KMS-11 (cell line): ENCODE measurements at regions not wholly inside any gene's neighbourhood (a gene's known extent, or its start where the extent isn't known, plus 50 kb on each side); places are given as distances from the start of the nearest gene placed in this dataset.

Experiments
- H2AFZ ChIP-seq: fragments of 200-600 bp; sonication (generic); 2 replicates; pipeline ENCODE4 v1.6.1; 2016; ENCODE audit warnings: antibody characterized with exemption, mixed run types, low read depth
- H3K27ac ChIP-seq: fragments of 200-600 bp; sonication (generic); 2 replicates; pipeline ENCODE4 v1.6.1; 2016; ENCODE audit warnings: mild to moderate bottlenecking, mixed run types
- H3K27me3 ChIP-seq: fragments of 200-600 bp; sonication (generic); 2 replicates; pipeline ENCODE4 v1.6.1; 2017; ENCODE audit warnings: mild to moderate bottlenecking, low read depth, mixed run types, moderate library complexity; ENCODE audit not compliant: insufficient read depth
- H3K36me3 ChIP-seq: fragments of 200-600 bp; sonication (generic); 2 replicates; pipeline ENCODE4 v1.6.1; 2017; ENCODE audit warnings: mild to moderate bottlenecking, mixed run types; ENCODE audit not compliant: insufficient read depth
- H3K4me1 ChIP-seq: fragments of 200-600 bp; sonication (generic); 2 replicates; pipeline ENCODE4 v1.6.1; 2016; ENCODE audit warnings: mild to moderate bottlenecking, low read depth, mixed run types; ENCODE audit not compliant: poor library complexity, severe bottlenecking
- H3K4me2 ChIP-seq: fragments of 200-600 bp; sonication (generic); 2 replicates; pipeline ENCODE4 v1.7.0; 2016; ENCODE audit warnings: mild to moderate bottlenecking, mixed run types
- H3K4me3 ChIP-seq: fragments of 200-600 bp; sonication (generic); IDR thresholded peaks from 2 replicates; pipeline ENCODE4 v1.6.1; 2017; ENCODE audit warnings: low read depth, low read length, mixed read lengths; ENCODE audit not compliant: insufficient read depth
- H3K79me2 ChIP-seq: fragments of 200-600 bp; sonication (generic); 2 replicates; pipeline ENCODE4 v1.6.1; 2016; ENCODE audit warnings: low read depth, mixed run types; ENCODE audit not compliant: insufficient read depth
- H3K9ac ChIP-seq: fragments of 200-600 bp; sonication (generic); 2 replicates; pipeline ENCODE4 v1.6.1; 2016; ENCODE audit warnings: mild to moderate bottlenecking, mixed run types
- H4K20me1 ChIP-seq: fragments of 200-600 bp; sonication (generic); 2 replicates; pipeline ENCODE4 v1.6.1; 2016; ENCODE audit warnings: mild to moderate bottlenecking, mixed run types; ENCODE audit not compliant: insufficient read depth
- CTCF ChIP-seq: fragments of 200-600 bp; sonication (generic); conservative IDR thresholded peaks from 2 replicates; pipeline ENCODE4 v1.6.1; 2017; ENCODE audit warnings: low read depth, mild to moderate bottlenecking, antibody characterized with exemption, low read length, moderate library complexity, mixed read lengths

- H3K27me3 ChIP-seq, result no peaks in the 10 kb centered on the region
These were observed 431.2 kb downstream of the KCTD8 start for GRCh38 chr4:44017422-44017739.

DNA sequence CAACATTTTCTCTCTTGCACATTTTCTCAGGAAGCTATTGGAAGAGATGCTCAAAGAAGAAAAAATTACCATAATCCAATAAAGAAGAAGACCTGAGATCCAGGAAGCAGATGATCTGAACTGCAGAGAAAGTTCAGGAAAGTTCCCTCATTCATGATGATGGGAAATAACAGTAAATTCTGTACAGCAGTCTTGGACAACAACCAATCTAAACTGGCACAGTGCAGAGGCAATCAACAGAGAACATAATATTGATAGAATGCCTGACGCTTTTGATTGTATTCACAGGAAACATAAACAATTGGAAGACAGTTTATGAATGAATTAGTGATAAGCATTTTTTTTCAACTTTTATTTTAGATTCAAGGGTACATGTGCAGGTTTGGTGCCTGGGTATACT lies 428.9 kb downstream of the KCTD8 start:
- no peaks in the 10 kb centered on the region for H3K27me3 ChIP-seq
- H3K4me3 ChIP-seq, result no peak overlapping the region
- H3K4me1 ChIP-seq, result no peaks in the 10 kb centered on the region
- no peak for TF ChIP-seq CTCF
- H3K79me2 ChIP-seq, result no peaks in the 10 kb centered on the region
- H3K27ac ChIP-seq, result no peak overlapping the region
- no peaks in the 10 kb centered on the region for H3K36me3 ChIP-seq
- no peak overlapping the region for H3K4me2 ChIP-seq
- H4K20me1 ChIP-seq, result no peaks in the 10 kb centered on the region
- H2AFZ ChIP-seq, result no peak overlapping the region
- no peak overlapping the region for H3K9ac ChIP-seq

More at GRCh38 chr4:44017422-44017739, 431.2 kb downstream of the KCTD8 start:
- TF ChIP-seq CTCF, result no peak
- H3K9ac ChIP-seq, result no peak overlapping the region
- H3K79me2 ChIP-seq, result no peaks in the 10 kb centered on the region
- no peaks in the 10 kb centered on the region for H4K20me1 ChIP-seq
- H3K4me1 ChIP-seq, result no peaks in the 10 kb centered on the region
- H3K27ac ChIP-seq, result no peak overlapping the region
- H3K36me3 ChIP-seq, result no peaks in the 10 kb centered on the region
- H2AFZ ChIP-seq, result no peak overlapping the region
- H3K4me2 ChIP-seq, result no peak overlapping the region
- H3K4me3 ChIP-seq, result no peak overlapping the region

DNA sequence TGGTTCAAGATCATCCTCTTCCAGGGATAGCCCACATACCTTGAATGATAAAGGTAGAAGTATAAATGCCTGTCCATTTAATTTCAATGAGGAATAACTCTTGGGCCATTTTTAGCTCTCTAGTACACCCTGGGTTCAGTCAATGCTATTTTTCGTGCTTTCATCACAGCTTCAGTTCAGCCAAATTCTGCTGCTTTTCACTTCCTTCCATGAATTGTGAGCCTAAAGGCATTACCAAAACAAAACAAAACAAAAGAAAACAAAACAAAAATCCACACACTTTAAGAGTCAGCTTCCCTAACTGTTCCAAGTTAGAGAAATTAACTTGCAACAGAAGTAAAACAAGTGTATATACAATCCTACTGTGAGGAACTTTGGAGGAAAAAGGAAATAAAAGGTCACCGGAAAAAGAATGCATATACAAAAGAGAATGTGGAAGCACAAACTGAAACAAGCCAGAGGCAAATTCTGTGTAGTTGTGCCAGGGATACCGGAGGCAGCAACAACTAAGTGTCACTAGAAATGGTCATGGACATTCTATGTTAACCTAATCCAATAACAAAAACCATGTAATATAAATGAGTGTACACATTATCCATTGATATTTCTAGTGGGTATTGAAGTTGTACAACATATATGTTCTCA lies 423.1 kb downstream of the KCTD8 start:
- no peaks in the 10 kb centered on the region for H4K20me1 ChIP-seq
- no peak overlapping the region for H3K9ac ChIP-seq
- no peaks in the 10 kb centered on the region for H3K27me3 ChIP-seq
- H3K4me1 ChIP-seq, result no peaks in the 10 kb centered on the region
- no peak overlapping the region for H3K27ac ChIP-seq
- H3K36me3 ChIP-seq, result no peaks in the 10 kb centered on the region
- no peak for TF ChIP-seq CTCF
- H2AFZ ChIP-seq, result no peak overlapping the region
- no peak overlapping the region for H3K4me2 ChIP-seq
- no peak overlapping the region for H3K4me3 ChIP-seq
- no peaks in the 10 kb centered on the region for H3K79me2 ChIP-seq

DNA sequence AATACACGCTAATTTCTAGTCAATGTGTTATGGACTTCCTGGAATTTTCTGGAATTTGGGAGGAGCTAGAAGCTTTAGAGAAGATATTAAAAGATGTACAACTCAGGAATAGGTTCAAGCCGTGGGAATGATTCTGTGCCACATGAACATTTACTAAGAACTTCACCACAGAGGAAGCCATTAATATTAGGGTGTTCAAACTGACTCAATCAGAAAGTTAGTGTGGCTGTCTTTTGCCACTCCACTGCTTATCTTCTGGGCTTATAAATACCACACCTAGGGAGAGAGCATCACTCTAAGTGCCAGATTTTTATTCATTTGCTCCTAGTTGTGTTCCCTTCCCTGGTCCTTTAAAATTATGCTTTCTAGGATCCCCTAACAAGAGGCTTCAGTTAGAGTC lies 409.8 kb downstream of the KCTD8 start:
- H3K27me3 ChIP-seq, result no peaks in the 10 kb centered on the region
- H3K4me3 ChIP-seq, result no peak overlapping the region
- no peaks in the 10 kb centered on the region for H3K36me3 ChIP-seq
- no peak overlapping the region for H2AFZ ChIP-seq
- H3K4me2 ChIP-seq, result no peak overlapping the region
- TF ChIP-seq CTCF, result no peak
- H4K20me1 ChIP-seq, result no peaks in the 10 kb centered on the region
- H3K4me1 ChIP-seq, result no peaks in the 10 kb centered on the region
- H3K9ac ChIP-seq, result no peak overlapping the region
- H3K79me2 ChIP-seq, result no peaks in the 10 kb centered on the region
- no peak overlapping the region for H3K27ac ChIP-seq
